Stimulated activated CD4-positive, alpha-beta T cell treated with anti-CD3 and anti-CD28 coated beads, TNF-alpha, amount 100 ng/mL, for 4 hours (primary cell): ENCODE measurements at regions not wholly inside any gene's neighbourhood (a gene's known extent, or its start where the extent isn't known, plus 50 kb on each side); places are given as distances from the start of the nearest gene placed in this dataset.
A peak's percentile ranks its signal among the peaks of the same experiment; 100 is the strongest.

Experiments used
- DNase-seq, 3 experiments: peaks; one replicate each; pipeline ENCODE4 v3.0.0-alpha.2; 2020; ENCODE audit warnings: low read depth in 3 of 3

GRCh38 chr3:71893702-71894479 is 108.9 kb upstream of the PROK2 start:
- DNase-seq = no peak

GRCh38 chr3:71893122-71893521 is 108.2 kb upstream of the PROK2 start:
- no peak for DNase-seq

- no peak for DNase-seq
Observed at GRCh38 chr3:71891483-71891882, 106.5 kb upstream of the PROK2 start.

- DNase-seq = no peak
Observed at GRCh38 chr3:71890356-71890931, 105.5 kb upstream of the PROK2 start.

DNA sequence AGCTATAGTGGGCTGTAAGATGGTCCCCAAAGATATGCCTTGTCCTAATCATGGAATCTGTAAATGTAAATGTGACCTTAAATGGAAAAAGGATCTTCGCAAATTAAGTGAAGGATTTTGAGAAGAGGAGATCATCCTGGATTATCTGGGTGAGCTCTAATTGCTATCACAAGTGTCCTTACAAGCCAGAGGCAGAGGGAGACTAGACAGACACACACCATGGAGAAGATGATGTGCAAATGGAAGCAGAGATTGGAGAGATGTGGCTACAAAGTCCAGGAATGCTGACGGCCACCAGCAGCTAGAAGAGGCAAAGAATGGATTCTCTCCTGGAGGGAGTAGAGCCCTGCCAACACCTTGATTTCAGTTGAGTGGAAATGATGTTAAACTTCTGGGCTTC is 102.3 kb upstream of the PROK2 start:
- DNase-seq = no peak

DNA sequence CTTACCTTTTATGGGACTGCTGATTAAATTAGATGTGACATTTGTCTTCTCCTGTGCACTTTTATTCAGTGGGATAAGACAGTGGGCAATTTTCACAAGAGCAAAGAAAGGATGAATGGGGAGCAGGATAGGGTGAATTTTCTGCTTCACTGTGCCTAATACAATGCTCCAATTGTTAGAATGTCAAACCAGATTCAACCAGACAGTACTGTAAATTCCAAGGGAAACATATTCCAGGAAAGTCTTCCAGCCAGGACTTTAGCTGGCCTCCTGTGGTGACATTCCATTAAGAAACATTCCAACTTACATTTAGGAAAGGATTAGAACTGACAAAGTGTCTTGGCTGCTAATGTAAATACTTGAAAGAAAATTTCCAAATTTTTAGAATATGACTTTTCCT is 100.1 kb upstream of the PROK2 start:
- DNase-seq = no peak

DNA sequence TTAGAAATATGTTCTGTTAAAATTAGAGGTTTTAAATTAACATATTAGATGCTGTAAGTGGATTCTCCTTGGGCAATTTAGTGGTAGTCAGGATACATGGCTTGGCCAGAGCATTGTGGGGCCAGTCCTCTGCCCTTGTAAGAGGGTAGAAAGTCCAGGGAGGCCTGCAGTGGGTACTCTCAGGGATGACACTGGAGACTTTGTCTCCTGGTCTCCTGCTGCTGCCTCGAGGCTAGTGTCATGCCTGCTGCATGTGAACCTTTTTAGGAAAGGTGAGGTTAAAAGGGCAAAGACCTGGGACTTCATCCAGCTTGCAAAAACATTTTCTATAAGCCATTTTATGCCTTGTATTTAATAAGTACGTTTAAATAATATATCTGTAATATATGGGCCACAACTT is 96.8 kb upstream of the PROK2 start:
- no peak for DNase-seq

- no peak for DNase-seq
Observed at GRCh38 chr3:71881041-71881440, 96.1 kb upstream of the PROK2 start.

- DNase-seq = no peak
Observed at GRCh38 chr3:71879089-71879488, 94.1 kb upstream of the PROK2 start.

GRCh38 chr3:71876135-71877105 is 91.5 kb upstream of the PROK2 start:
- no peak for DNase-seq

GRCh38 chr3:71875461-71875947 is 90.6 kb upstream of the PROK2 start:
- peak; percentile 60 to 65 (median 61) for DNase-seq

- no peak for DNase-seq
Observed at GRCh38 chr3:71874618-71875017, 89.7 kb upstream of the PROK2 start.

DNA sequence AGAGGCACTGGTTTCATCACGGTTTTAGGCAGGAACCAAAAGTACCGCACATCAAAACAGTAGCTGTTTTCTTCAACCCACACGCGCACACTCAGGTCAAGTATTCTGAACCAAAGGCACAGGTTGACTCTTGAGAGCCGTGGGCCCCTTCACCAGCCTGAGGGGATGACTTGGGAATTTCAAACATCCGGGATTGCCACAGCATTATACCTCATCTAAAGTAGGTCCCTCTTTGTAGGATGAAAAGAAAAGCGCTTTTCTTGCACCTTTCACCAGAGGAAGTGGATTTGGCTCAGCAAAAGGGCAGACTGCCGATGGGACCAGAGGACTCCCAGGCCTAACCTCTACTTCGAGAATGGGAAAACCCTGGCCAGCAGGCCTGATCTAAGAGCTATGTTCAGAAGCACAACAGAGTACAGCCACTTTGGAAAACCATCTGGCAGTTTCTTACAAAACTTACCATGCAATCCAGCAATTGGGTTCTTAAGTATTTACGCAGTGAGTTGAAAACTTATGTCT is 88.2 kb upstream of the PROK2 start:
- no peak for DNase-seq

GRCh38 chr3:71872256-71872655 is 87.3 kb upstream of the PROK2 start:
- no peak for DNase-seq

DNA sequence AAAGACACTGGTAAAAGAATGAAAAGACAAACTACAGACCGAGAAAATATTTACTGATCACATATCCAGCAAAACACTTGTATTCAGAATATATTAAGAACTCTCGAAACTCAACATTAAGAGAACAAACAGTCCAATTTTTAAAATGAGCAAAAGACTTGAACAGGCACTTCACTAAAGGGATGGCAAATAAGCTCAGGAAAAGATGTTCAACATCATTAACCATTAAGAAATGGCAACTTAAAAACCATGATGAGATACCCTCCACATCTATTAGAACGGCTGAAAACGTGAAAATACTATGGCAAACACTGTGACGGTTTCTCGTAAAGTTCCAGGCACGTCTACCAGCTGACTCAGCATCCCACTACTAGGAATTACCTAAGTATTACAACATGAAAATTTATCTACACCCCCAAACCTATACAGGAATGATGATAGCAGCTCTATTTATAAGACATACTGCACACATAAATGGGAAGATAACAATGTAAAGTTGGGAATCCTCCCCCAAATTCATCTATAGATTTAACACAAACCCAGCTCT is 86.1 kb upstream of the PROK2 start:
- DNase-seq = no peak

DNA sequence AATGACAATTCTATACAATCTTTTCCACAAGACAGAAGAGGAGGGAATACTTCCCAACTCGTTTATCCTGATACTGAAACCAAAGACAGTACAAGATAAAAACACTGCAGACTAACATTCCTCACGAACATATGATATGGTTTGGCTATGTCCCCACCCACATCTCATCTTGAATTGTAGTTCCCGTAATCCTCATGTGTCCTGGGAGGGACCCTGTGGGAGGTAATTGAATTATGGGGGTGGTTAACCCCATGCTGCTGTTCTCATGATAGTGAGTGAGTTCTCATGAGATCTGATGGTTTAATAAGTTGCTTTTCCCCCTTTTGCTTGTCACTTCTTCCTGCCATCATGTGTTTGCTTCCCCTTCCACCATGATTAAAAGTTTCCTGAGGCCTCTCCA is 83.9 kb upstream of the PROK2 start:
- DNase-seq = no peak

GRCh38 chr3:71865727-71866126 is 80.8 kb upstream of the PROK2 start:
- no peak for DNase-seq

DNA sequence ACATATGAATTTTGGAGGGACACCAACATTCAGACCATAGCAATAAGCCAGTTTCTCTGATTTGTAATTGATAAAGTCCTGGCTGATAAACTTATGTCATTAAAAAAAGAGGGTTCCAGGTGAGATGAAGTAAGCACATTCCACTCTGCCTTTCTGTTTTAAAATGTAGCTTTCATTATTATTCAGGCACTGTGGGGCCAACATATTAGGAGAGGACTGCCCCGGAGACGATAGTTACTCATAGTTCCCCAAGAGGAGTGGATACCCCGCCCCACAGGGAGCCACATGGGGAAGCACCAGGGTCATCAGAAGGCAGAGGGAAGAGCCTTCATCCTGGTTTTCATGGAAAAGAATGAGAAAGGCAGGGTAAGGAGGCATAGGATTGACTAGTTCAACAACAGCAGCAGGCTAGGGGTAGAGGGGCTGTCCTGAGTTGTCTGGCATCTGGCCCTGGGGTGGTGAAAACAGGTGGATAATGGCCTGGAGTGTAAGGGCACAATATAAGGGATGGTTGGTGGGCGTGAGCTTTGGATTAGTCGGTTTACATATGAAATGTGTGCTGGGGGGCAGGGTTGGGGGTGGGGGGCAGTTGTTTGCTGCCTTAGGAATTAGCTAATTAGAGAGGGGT is 78.7 kb upstream of the PROK2 start:
- no peak for DNase-seq

DNA sequence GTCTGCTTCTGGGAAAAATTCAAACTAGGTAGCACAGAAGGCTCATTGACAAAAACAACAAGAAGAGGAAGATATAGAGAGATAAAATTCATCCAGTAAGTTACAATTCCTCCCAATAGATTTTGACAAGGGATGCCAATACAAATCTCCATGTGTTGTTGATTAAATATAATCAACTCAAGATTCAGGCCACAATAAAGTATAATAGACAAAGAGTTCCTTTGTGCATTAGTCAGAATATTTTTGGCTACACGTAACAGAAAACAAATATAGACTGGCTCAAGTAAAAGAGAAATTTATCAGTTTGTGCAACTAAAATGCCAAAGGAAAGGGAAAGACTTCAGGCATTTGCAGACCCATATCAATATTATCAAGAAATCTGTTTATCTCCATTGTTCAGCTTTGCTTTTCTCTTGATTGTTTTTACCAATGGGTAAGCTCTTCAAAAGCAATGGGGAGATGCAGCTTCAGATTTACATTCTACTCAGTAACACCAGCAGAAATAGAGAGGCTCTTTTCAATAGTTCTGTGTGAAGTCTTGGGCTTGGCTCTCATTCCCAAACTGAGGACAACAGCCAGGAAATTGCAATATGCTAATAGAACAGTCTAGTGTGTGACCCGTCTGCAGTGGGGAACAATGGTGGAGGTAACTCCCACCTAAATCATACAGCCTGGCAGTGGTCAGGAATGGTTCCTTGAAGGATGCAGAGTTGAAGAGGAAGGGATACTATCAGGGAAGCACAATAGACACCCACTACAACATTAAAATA is 77.6 kb upstream of the PROK2 start:
- no peak for DNase-seq

DNA sequence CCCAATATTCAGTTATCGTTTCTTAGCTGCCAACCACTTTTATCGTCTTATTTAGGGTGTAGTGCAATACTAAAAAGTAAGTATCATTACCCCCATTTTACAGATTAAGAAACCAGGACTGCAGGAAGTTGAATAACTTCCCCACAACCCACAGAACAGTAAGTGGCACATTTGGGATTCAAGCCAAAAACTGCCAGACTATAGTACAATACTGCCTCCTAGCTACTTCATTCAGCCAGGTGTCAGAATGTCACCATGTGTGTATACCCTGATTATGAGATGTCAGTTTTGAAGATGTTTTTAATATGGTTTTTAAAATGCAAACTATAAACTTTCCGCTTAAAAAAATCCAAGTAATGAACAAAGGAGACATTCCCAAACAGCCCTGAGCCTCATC is 74.2 kb upstream of the PROK2 start:
- peak in 1 of 3 experiments; percentile 5 for DNase-seq
